ENCODE measurements at regions not wholly inside any gene's neighbourhood (a gene's known extent, or its start where the extent isn't known, plus 50 kb on each side); places are given as distances from the start of the nearest gene placed in this dataset.

- H3K27me3 ChIP-seq (ENCODE audit: insufficient read depth): no peaks in the 10 kb centered on the region
Observed at GRCh38 chr6:4397307-4397706, 261.9 kb upstream of the ECI2 start.

More at GRCh38 chr6:4397307-4397706, 261.9 kb upstream of the ECI2 start:
- Histone ChIP-seq H3K9me2 (ENCODE audit: insufficient read depth) (peaks cover 6% of the 10 kb centered on the region; the same call in 1 of the 2 replicates), H3K4me1 (ENCODE audit: insufficient read depth) (no peaks in the 10 kb centered on the region), H2AFZ (no peak overlapping the region), H3K27ac (ENCODE audit: low read depth) (no peak overlapping the region), H3K4me3 (no peak overlapping the region), H3K79me2 (replicated peaks; ENCODE audit: insufficient read depth) (no peaks in the 10 kb centered on the region), H4K20me1 (replicated peaks; ENCODE audit: insufficient read depth) (no peaks in the 10 kb centered on the region), H3F3A (replicated peaks; ENCODE audit: low read depth) (no peaks in the 10 kb centered on the region), H3K36me3 (ENCODE audit: insufficient read depth) (no peaks in the 10 kb centered on the region), H3K4me2 (no peak overlapping the region)
- no peaks in the 10 kb centered on the region; the same call in 2 of the 3 replicates for H3K9me3 Mint-ChIP-seq
- no peak for ATAC-seq
- TF ChIP-seq NANOG (IDR thresholded peaks at IDR 0.05; ENCODE audit: borderline replicate concordance): no peak
- TF ChIP-seq, protein P1, sequence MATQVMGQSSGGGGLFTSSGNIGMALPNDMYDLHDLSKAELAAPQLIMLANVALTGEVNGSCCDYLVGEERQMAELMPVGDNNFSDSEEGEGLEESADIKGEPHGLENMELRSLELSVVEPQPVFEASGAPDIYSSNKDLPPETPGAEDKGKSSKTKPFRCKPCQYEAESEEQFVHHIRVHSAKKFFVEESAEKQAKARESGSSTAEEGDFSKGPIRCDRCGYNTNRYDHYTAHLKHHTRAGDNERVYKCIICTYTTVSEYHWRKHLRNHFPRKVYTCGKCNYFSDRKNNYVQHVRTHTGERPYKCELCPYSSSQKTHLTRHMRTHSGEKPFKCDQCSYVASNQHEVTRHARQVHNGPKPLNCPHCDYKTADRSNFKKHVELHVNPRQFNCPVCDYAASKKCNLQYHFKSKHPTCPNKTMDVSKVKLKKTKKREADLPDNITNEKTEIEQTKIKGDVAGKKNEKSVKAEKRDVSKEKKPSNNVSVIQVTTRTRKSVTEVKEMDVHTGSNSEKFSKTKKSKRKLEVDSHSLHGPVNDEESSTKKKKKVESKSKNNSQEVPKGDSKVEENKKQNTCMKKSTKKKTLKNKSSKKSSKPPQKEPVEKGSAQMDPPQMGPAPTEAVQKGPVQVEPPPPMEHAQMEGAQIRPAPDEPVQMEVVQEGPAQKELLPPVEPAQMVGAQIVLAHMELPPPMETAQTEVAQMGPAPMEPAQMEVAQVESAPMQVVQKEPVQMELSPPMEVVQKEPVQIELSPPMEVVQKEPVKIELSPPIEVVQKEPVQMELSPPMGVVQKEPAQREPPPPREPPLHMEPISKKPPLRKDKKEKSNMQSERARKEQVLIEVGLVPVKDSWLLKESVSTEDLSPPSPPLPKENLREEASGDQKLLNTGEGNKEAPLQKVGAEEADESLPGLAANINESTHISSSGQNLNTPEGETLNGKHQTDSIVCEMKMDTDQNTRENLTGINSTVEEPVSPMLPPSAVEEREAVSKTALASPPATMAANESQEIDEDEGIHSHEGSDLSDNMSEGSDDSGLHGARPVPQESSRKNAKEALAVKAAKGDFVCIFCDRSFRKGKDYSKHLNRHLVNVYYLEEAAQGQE (IDR thresholded peaks at IDR 0.05; ENCODE audit: unreplicated experiment): no peak
- no peak for TF ChIP-seq POLR2AphosphoS5 (IDR thresholded peaks at IDR 0.05; ENCODE audit: low read depth)
- no peak for TF ChIP-seq EZH2phosphoT487 (IDR thresholded peaks at IDR 0.05; ENCODE audit: unreplicated experiment)
- TF ChIP-seq, protein P2, sequence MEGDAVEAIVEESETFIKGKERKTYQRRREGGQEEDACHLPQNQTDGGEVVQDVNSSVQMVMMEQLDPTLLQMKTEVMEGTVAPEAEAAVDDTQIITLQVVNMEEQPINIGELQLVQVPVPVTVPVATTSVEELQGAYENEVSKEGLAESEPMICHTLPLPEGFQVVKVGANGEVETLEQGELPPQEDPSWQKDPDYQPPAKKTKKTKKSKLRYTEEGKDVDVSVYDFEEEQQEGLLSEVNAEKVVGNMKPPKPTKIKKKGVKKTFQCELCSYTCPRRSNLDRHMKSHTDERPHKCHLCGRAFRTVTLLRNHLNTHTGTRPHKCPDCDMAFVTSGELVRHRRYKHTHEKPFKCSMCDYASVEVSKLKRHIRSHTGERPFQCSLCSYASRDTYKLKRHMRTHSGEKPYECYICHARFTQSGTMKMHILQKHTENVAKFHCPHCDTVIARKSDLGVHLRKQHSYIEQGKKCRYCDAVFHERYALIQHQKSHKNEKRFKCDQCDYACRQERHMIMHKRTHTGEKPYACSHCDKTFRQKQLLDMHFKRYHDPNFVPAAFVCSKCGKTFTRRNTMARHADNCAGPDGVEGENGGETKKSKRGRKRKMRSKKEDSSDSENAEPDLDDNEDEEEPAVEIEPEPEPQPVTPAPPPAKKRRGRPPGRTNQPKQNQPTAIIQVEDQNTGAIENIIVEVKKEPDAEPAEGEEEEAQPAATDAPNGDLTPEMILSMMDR (conservative IDR thresholded peaks at IDR 0.05; ENCODE audit: low read depth in 2 of 2): no peak
- TF ChIP-seq ZNF114 (CRISPR knock-in tag; IDR thresholded peaks at IDR 0.05): no peak
- no peak for TF ChIP-seq ETS1 (IDR thresholded peaks at IDR 0.05)
- TF ChIP-seq, protein P3, sequence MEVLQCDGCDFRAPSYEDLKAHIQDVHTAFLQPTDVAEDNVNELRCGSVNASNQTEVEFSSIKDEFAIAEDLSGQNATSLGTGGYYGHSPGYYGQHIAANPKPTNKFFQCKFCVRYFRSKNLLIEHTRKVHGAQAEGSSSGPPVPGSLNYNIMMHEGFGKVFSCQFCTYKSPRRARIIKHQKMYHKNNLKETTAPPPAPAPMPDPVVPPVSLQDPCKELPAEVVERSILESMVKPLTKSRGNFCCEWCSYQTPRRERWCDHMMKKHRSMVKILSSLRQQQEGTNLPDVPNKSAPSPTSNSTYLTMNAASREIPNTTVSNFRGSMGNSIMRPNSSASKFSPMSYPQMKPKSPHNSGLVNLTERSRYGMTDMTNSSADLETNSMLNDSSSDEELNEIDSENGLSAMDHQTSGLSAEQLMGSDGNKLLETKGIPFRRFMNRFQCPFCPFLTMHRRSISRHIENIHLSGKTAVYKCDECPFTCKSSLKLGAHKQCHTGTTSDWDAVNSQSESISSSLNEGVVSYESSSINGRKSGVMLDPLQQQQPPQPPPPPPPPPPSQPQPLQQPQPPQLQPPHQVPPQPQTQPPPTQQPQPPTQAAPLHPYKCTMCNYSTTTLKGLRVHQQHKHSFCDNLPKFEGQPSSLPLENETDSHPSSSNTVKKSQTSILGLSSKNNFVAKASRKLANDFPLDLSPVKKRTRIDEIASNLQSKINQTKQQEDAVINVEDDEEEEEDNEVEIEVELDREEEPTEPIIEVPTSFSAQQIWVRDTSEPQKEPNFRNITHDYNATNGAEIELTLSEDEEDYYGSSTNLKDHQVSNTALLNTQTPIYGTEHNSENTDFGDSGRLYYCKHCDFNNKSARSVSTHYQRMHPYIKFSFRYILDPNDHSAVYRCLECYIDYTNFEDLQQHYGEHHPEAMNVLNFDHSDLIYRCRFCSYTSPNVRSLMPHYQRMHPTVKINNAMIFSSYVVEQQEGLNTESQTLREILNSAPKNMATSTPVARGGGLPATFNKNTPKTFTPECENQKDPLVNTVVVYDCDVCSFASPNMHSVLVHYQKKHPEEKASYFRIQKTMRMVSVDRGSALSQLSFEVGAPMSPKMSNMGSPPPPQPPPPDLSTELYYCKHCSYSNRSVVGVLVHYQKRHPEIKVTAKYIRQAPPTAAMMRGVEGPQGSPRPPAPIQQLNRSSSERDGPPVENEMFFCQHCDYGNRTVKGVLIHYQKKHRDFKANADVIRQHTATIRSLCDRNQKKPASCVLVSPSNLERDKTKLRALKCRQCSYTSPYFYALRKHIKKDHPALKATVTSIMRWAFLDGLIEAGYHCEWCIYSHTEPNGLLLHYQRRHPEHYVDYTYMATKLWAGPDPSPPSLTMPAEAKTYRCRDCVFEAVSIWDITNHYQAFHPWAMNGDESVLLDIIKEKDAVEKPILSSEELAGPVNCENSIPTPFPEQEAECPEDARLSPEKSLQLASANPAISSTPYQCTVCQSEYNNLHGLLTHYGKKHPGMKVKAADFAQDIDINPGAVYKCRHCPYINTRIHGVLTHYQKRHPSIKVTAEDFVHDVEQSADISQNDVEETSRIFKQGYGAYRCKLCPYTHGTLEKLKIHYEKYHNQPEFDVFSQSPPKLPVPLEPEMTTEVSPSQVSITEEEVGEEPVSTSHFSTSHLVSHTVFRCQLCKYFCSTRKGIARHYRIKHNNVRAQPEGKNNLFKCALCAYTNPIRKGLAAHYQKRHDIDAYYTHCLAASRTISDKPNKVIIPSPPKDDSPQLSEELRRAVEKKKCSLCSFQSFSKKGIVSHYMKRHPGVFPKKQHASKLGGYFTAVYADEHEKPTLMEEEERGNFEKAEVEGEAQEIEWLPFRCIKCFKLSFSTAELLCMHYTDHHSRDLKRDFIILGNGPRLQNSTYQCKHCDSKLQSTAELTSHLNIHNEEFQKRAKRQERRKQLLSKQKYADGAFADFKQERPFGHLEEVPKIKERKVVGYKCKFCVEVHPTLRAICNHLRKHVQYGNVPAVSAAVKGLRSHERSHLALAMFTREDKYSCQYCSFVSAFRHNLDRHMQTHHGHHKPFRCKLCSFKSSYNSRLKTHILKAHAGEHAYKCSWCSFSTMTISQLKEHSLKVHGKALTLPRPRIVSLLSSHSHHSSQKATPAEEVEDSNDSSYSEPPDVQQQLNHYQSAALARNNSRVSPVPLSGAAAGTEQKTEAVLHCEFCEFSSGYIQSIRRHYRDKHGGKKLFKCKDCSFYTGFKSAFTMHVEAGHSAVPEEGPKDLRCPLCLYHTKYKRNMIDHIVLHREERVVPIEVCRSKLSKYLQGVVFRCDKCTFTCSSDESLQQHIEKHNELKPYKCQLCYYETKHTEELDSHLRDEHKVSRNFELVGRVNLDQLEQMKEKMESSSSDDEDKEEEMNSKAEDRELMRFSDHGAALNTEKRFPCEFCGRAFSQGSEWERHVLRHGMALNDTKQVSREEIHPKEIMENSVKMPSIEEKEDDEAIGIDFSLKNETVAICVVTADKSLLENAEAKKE (CRISPR knock-in tag; IDR thresholded peaks at IDR 0.05): no peak
- TF ChIP-seq STAT1 (IDR thresholded peaks at IDR 0.05; ENCODE audit: unreplicated experiment): no peak
- no peak for TF ChIP-seq ZNF331 (CRISPR knock-in tag; IDR thresholded peaks at IDR 0.05; ENCODE audit: low read depth)
- TF ChIP-seq CREB1 (CRISPR knock-in tag; IDR thresholded peaks at IDR 0.05; ENCODE audit: low read depth): no peak
- no peak for TF ChIP-seq EZH2 (IDR thresholded peaks at IDR 0.05; ENCODE audit: low read depth, unreplicated experiment)
- TF ChIP-seq JUNB (IDR thresholded peaks at IDR 0.05; ENCODE audit: unreplicated experiment): no peak
- peaks cover 8% of the 10 kb centered on the region for H3K4me1 Mint-ChIP-seq
- H3K27ac Mint-ChIP-seq: no peak overlapping the region
- no peaks in the 10 kb centered on the region for H3K36me3 Mint-ChIP-seq (ENCODE audit: low read depth)
- H3K4me3 Mint-ChIP-seq: no peak overlapping the region
- DNase-seq (ENCODE audit: low spot score): no peak
- peaks cover 2% of the 10 kb centered on the region for H3K27me3 Mint-ChIP-seq (ENCODE audit: insufficient read depth, low read depth, poor library complexity)

All from GM23338 (cell line).